GM21737 (cell line): ENCODE measurements at regions not wholly inside any gene's neighbourhood (a gene's known extent, or its start where the extent isn't known, plus 50 kb on each side); places are given as distances from the start of the nearest gene placed in this dataset.

Source experiments
- ATAC-seq: cut with Tn5 transposase; IDR thresholded peaks from one replicate; pipeline ENCODE4 v1.9.1; 2021; ENCODE audit warnings: mild to moderate bottlenecking, moderate library complexity; ENCODE audit not compliant: unreplicated experiment

DNA sequence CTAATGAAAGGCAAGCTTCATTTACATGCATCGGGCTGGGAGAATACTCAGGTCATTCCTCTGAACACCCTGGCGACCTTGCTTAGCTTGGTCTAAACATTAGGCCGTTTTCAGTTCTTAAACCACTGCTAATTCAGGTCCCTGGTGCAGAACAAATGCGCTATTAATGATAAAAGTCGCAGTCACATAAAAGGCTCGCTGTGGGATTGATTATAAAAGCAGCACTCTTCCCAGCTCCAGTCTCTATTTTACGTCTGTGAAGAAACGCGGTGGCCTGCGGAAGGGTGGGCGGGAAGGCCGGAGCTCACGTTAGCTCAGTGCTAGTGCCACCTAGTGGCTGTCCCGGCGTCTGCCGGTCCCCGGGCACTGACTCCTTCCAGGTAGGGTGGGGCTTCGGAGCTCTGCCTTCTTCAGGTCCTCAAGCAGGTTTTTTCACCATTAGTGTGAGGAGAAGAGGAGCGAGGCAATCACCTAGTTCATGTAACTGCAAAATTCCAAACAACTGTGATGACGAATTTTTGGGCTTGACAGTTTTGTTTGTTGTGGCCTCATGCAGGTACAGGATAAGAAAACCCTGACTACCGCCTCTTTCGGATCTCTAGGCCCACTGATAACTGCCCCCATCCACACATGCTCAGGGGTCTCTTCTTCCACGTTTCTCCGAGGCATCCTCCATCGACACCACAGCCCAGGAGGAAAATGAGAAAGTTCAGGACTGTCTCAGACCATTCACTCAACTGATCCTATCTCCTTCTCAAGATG lies 66.5 kb upstream of the CLMP start:
- ATAC-seq, result no peak

DNA sequence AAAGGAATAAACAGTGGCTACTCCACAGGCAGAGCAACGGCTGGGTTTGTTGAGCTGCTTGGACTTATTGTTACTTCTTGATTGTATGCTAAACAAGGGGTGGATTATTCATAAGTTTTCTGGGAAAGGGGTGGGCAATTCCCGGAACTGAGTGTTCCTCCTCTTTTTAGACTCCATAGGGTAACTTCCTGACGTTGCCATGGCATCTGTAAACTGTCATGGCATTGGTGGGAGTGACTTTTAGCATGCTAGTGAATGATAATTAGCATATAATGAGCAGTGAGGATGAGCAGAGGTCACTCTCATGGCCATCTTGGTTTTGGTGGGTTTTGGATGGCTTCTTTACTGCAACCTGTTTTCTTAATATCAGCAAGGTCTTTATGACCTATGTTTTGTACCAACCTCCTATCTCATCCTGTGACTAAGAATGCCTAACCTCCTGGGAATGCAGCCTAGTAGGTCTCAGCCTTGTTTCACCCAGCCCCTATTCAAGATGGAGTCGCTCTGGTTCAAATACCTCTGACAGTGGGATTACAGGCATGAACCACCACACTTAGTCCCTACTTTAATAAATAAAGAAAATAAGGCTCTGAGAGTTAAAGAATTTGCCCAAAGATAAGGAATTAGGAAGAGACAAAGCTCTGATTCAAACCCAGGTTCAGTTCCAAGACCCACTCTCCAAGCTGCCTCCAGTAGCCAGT lies 65.6 kb upstream of the CLMP start:
- no peak for ATAC-seq

DNA sequence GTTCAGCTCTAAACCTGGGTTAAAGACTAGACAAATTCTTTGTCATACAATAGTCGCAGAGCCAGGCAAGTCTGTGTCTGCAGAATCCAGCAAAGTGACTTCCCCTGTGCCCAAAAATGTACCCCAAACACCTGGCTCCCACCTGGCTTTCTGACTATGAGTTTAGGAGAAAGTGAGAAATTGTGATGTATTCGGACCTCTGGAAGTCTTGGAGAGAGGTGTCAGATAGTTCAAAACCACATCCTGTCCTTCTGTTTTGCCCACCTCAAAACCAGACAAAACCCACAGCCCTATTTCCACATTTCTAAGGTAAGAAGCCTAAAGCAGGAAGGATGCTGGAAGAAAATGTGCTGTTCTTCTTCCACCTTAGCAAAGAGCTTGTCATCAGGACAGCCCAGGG lies 63.8 kb upstream of the CLMP start:
- no peak for ATAC-seq

DNA sequence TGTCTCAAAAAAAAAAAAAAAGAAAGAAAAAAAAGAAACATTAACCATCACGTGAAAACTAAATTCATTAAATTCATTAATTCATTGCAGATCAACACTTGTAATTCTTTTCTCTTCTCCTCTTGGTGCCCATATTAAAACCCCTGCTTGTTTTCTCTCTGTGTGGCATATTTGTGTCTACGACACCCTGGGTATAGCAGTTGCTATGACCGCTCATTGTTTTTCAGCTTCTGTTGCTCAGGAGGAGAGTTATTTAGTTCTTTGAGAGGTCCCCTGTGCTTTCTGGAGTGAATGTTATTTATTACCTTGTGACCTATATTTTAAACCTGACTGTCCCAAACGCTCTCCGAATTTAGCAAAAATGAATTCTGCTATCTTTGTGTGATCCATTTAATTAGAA lies 62.3 kb upstream of the CLMP start:
- ATAC-seq, result no peak

DNA sequence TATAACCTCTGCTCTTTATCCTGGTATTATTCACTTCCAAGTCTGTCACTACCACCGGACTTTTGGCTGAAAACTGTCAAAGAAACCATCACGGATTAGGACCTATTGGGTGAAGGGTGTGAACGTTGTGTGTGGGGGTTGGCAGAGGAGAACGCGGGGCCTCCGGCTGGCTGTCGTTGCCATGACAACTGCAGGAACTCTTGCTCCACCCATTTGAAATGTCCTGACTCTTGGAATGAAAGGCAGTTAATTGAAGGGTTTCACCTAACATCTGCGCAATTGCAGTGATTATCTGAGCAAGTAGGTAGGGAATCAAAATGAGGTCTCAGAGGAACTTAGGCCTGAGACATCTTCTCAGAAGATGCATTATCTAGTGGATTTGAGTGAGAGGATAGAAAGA lies 60.9 kb upstream of the CLMP start:
- no peak for ATAC-seq

DNA sequence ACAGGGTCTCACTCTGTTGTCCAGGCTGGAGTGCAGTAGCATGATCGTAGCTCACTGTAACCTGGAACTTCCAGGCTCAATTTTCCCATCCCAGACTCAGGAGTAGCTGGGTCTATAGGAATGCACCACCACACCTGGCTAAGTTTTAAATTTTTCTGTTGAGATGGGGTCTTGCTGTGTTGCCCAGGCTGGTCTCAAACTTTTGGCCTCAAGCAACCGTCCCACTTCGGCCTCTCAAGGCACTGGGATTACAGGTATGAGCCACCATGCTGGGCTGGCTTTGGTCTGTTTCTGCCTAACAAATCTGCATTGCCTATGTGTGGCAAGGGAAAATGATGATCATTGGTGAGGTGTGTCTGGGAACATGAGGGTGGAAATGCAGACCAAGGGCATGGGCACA lies 59.3 kb upstream of the CLMP start:
- no peak for ATAC-seq

DNA sequence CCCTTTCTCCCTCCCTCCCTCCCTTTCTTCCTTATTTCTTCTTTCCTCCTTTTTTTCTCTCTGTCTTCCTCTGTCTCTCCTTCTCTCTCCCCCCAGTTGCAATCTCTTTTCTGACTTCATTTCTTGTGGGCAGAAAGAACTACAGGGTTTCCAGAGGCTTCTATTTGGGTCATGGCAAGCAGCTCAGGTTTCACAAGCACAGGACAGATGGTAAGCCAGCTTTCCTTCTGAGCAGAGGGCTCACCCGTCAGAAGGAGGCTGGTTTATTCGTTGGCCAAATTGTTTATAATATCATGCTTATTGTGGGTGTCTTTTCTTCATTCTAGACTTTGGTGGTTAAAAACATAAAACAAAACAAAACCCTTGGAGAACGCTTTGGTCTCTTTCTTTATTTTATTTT lies 58.9 kb upstream of the CLMP start:
- no peak for ATAC-seq

DNA sequence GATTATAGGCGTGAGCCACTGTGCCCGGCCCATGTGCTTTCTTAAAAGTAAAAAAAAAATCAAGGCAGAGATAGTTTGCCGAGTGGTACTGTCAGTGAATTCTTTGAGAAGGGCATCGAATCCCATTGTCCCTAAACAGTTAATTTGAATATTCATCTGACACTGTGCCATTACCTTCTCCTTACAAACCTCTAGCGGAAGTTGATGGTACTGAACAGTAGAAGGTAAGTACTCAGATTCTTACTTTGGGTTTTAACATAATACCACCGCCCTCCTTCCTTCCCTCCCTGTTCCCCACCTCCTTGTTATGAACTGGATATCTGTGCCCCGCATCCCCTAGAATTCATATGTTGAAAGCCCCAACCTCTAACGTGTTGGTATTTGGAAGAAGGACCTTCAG lies 58.2 kb upstream of the CLMP start:
- no peak for ATAC-seq

DNA sequence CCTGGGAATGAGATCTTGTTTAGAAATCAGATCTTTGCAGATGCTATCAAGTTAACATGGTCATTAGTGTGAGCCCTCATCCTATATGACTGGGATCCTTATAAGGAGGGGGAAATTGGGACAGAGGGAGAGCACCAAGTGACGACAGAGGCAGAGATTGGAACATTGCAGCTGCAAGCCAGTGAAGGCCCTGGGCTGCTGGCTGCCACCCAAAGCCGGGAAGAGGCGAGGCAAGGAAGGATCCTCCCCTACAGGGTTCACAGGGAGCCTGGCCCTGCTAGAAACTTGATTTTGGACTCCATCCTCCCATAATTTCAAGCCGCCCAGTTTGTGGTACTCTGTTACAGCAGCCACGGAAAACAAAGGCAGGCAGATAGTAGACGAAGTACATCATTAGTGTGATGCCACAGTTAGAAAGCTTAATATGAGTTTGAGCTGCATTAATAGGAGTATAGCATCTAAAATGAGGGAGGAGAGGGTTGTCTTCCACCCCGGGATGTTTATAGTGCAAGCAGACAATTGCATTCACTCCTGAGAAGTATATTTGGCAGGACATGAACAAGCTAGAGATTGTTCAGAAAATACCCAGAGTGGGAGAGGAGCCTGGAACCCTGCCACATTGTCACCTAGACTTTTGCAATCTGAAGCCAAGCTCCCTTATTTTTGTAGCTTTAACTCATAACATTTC lies 56.8 kb upstream of the CLMP start:
- ATAC-seq, result no peak

DNA sequence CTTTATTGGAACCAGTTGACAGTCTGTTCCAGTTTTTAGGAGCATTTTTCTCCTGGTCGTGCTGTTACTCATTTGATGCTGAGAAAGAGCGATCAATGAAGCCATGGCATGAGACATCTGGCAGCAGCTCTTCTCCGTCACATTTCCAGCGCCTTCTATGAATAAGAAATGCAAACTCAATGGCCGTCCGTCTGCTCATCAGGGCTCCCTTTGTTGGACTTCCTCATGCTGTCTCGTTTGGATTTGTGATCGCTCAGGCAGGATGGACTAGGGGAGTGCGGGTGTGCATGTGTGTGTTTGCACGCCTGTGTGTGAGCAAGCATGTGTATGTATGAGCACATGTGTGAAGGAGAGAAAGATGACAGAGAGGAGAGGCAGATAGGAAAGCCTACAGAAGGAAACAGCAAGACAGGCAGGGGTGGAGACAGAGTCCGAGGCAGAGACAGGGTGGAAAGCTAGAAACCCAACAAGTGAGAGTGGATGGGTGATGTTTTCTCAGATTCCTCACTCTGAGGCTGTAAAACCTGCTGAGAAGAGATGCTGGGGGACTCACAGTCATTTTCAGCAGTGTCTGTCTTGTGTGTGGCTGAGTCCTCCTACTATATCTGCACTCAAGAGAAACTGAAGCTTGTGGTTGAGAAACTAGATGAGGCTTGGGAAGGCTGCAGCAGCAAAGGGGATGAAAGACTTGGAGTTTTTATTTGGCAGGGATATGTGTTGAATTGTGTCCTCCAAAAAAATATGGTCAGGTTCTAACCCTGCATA lies 56.0 kb upstream of the CLMP start:
- ATAC-seq, result no peak

DNA sequence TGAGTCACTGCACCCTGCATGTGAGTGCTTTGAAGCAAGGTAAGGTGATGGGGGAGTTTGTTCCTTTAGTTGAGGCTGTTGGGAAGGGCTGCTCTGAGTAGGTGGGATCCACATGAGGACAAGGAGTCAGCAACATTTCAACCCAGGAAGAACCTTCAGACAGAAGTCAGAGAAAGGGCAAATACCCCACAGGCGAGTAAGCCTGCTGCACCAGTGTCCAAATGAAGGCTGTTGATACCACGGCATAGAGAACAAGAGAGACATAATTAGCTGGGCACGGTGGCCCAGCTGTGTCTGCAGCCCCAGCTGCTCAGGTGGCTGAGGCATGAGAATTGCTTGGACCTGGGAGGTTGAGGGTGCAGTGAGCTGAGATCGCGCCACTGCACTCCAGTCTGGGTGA lies 54.3 kb upstream of the CLMP start:
- no peak for ATAC-seq

DNA sequence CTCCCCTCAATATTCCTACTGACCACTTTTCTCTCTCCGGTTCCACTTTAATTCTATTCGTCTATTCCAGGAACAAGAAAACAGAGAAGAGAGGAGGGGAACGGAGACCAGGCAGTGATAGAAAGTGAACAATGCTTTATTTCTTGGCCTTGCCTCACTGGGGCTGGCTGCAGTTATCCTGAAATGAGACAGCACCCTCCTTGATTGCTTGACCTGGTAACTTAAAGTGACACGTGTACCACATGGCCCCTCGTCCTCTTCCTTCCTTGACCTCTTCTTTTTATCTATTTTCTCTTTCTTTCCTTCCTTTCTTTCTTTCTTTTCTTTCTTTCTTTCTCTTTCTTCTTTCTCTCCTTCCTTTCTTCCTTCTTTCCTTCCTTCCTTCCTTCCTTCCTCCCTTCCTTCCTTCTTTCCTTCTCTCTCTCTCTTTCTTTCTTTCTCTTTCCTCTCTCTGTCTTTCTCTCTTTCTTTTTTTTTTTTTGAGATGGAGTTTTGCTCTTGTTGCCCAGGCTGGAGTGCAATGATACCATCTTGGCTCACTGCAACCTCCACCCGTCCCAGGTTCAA lies 52.8 kb upstream of the CLMP start:
- ATAC-seq, result no peak

DNA sequence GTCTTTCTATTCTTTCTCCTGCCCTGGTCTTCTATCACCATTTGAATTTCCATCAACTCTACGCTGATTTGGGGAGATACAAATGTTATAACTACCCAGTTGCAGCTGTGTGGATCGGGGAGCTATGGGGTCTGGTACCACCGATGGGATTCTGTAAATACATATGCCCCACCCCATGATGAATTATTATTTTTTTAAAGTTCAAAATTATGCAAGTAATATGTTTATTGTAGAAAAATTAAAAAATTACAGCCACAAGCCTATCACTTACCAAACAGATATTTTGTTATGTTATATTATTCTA lies 52.4 kb upstream of the CLMP start:
- ATAC-seq, result no peak

DNA sequence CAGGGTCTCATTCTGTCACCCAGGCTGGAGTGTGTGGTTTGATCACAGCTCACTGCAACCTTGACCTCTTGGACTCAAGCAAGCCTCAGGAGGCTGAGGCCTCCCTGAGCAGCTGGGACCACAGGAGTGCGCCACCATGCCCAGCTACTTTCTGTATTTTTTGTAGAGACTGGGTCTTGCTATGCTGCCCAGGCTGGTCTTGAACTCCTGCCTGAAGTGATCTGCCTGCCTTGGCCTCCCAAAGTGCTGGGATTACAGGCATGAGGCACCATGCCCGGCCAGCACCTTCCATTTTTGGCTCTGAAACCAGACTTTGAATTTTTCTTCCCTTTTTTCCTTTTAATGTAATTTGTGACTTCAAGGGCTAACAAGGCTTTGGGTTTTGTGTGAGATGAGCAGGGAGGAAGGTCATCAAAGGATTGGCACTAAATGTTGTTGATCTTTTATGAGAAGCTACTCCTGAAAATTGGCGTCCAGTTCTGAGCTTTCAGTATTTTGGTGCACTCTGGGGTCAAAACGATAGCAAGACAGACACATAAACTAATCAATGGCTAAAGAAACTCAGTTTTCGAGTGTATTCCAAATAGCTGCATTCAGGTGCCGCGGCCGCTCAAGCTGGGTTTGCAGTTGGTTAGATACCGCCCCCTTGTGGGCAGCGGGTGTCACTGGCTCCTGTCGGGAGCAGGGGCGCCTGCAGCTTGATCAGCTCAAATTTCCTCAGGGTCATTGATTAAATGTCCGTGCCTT lies 51.9 kb upstream of the CLMP start:
- ATAC-seq, result peak; percentile 83

DNA sequence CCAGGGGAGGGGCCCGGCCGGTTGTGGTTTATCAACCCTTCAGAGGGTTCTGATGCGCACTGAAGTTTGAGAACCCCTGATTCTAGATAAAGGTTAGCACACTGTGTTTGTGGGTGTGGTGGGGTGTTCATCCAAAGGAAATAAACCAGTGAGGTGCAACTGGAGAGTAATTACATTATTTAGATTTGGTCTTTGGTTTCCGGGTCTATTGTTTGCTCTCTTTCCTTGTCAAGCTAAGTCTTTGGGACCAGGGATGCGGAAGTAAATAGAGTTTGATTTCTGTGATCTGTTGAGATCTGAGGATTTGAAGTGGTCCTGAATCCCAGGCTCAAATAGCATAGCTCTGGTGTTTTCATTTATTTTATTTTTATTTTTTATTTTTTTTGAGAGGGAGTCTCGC lies 50.5 kb upstream of the CLMP start:
- ATAC-seq, result no peak
